Liver (tissue), 8 donors: ENCODE measurements at regions not wholly inside any gene's neighbourhood (a gene's known extent, or its start where the extent isn't known, plus 50 kb on each side); places are given as distances from the start of the nearest gene placed in this dataset.

Experiments used
- DNase-seq: peaks from one replicate; pipeline ENCODE4 v3.0.0-alpha.2; 2017; ENCODE audit warnings: low spot score
- H3K27ac ChIP-seq, 2 donors: one replicate each; pipeline ENCODE4 v1.7.0; 2013; ENCODE audit warnings: inconsistent platforms in 2 of 2, low read length in 2 of 2, control low read depth in 1 of 2, low read depth in 1 of 2, mild to moderate bottlenecking in 1 of 2
- H3K27me3 ChIP-seq, 4 donors: one replicate each; pipeline versions ENCODE4 v1.6.1 to v1.7.0; 2013; ENCODE audit warnings: low read length in 3 of 4, inconsistent platforms in 1 of 4, mild to moderate bottlenecking in 1 of 4, moderate library complexity in 1 of 4; ENCODE audit not compliant: control insufficient read depth in 4 of 4, insufficient read depth in 4 of 4
- H3K36me3 ChIP-seq, 4 donors: one replicate each; pipeline versions ENCODE4 v1.6.1 to v1.7.0; 2013; ENCODE audit warnings: low read length in 3 of 4, mild to moderate bottlenecking in 3 of 4, low read depth in 1 of 4, moderate library complexity in 1 of 4; ENCODE audit not compliant: control insufficient read depth in 4 of 4, insufficient read depth in 3 of 4
- H3K4me1 ChIP-seq, 4 donors: one replicate each; pipeline versions ENCODE4 v1.6.1 to v1.7.0; 2013; ENCODE audit warnings: low read length in 3 of 4, mild to moderate bottlenecking in 3 of 4, moderate library complexity in 1 of 4; ENCODE audit not compliant: control insufficient read depth in 4 of 4, insufficient read depth in 4 of 4
- H3K4me3 ChIP-seq, 3 donors: one replicate each; pipeline versions ENCODE4 v1.6.1 to v1.7.0; 2013; ENCODE audit warnings: low read length in 3 of 3, control low read depth in 1 of 3, low read depth in 1 of 3, mild to moderate bottlenecking in 1 of 3
- H3K9ac ChIP-seq, 2 donors: one replicate each; pipeline ENCODE4 v1.7.0; 2013; ENCODE audit warnings: low read length in 2 of 2, mild to moderate bottlenecking in 2 of 2, moderate library complexity in 2 of 2, control low read depth in 1 of 2, low read depth in 1 of 2
- H3K9me3 ChIP-seq, 4 donors: one replicate each; pipeline versions ENCODE4 v1.6.1 to v1.7.0; 2013; ENCODE audit warnings: low read length in 3 of 4; ENCODE audit not compliant: control insufficient read depth in 4 of 4
- ATF3 ChIP-seq: IDR thresholded peaks from 2 replicates; pipeline ENCODE4 v1.6.1; 2016; ENCODE audit warnings: antibody characterized with exemption
- CTCF ChIP-seq: fragments of 150-350 bp; IDR thresholded peaks from 2 replicates; pipeline ENCODE4 v1.5.1; 2017; ENCODE audit warnings: improper control_type of control experiment, low read depth, low read length; ENCODE audit not compliant: missing input control
- FOXA1 ChIP-seq: IDR thresholded peaks from 2 replicates; pipeline ENCODE4 v1.6.1; 2016; ENCODE audit warnings: antibody characterized with exemption
- GABPA ChIP-seq, 2 donors: IDR thresholded peaks in 1 of 2; conservative IDR thresholded peaks in 1 of 2; 2 replicates each; pipeline ENCODE4 v1.6.1; 2016; ENCODE audit warnings: antibody characterized with exemption in 2 of 2, mild to moderate bottlenecking in 1 of 2, moderate library complexity in 1 of 2
- HNF4A ChIP-seq, 2 donors: conservative IDR thresholded peaks; 2 replicates each; pipeline ENCODE4 v1.6.1; 2016; ENCODE audit warnings: antibody characterized with exemption in 2 of 2, mild to moderate bottlenecking in 2 of 2
- HNF4G ChIP-seq: IDR thresholded peaks from 2 replicates; pipeline ENCODE4 v1.6.1; 2016; ENCODE audit warnings: antibody characterized with exemption
- JUND ChIP-seq, 2 donors: IDR thresholded peaks; 2 replicates each; pipeline ENCODE4 v1.6.1; 2016; ENCODE audit warnings: antibody characterized with exemption in 2 of 2
- MAX ChIP-seq: IDR thresholded peaks from 2 replicates; pipeline ENCODE4 v1.6.1; 2016; ENCODE audit warnings: antibody characterized with exemption
- NR2F2 ChIP-seq: IDR thresholded peaks from 2 replicates; pipeline ENCODE4 v1.6.1; 2016; ENCODE audit warnings: antibody characterized with exemption
- RAD21 ChIP-seq, 2 donors: IDR thresholded peaks; 2 replicates each; pipeline ENCODE4 v1.6.1; 2016; ENCODE audit warnings: antibody characterized with exemption in 2 of 2, mild to moderate bottlenecking in 2 of 2
- REST ChIP-seq: IDR thresholded peaks from 2 replicates; pipeline ENCODE4 v1.6.1; 2016; ENCODE audit warnings: antibody characterized with exemption, mild to moderate bottlenecking
- RXRA ChIP-seq, 2 donors: IDR thresholded peaks; 2 replicates each; pipeline ENCODE4 v1.6.1; 2017 to 2018; ENCODE audit warnings: antibody characterized with exemption in 2 of 2, mild to moderate bottlenecking in 1 of 2
- SP1 ChIP-seq: IDR thresholded peaks from 2 replicates; pipeline ENCODE4 v1.6.1; 2018; ENCODE audit warnings: antibody characterized with exemption, mild to moderate bottlenecking
- TAF1 ChIP-seq: conservative IDR thresholded peaks from 2 replicates; pipeline ENCODE4 v1.6.1; 2016; ENCODE audit warnings: antibody characterized with exemption, mild to moderate bottlenecking
- YY1 ChIP-seq: IDR thresholded peaks from 2 replicates; pipeline ENCODE4 v1.6.1; 2016; ENCODE audit warnings: antibody characterized with exemption, mild to moderate bottlenecking
- ZBTB33 ChIP-seq: IDR thresholded peaks from 2 replicates; pipeline ENCODE4 v1.6.1; 2016; ENCODE audit warnings: antibody characterized with exemption
- WGBS: extraction: QIAGEN DNeasy Blood & Tissue Kit; methylation state at CpG from one replicate; pipeline ENCODE4 v1.1.7; 2013; 5-methylcytosine and 5-hydroxymethylcytosine counted together
- donor health status: healthy.
- donor health status: healthy.
- donor health status: healthy.
- donor health status: healthy.
- donor health status: healthy.

- no peak for DNase-seq
- no peak for TF ChIP-seq TAF1
- TF ChIP-seq FOXA1, result no peak
- TF ChIP-seq MAX, result no peak
- no peak for TF ChIP-seq REST
- no peak for TF ChIP-seq CTCF
- no peak for TF ChIP-seq HNF4G
- no peak for TF ChIP-seq GABPA (IDR thresholded peaks at IDR 0.05 in 1 of 2, conservative IDR thresholded peaks at IDR 0.05 in 1 of 2)
- no peak for TF ChIP-seq YY1
- no peak for TF ChIP-seq SP1
- no peak for TF ChIP-seq NR2F2
- no peak for TF ChIP-seq RAD21 (IDR thresholded peaks at IDR 0.05)
- H3K4me3 ChIP-seq, result no peak overlapping the region
- H3K9ac ChIP-seq, result no peak overlapping the region
- no peaks in the 10 kb centered on the region for H3K36me3 ChIP-seq
- H3K9me3 ChIP-seq, result peaks cover 0 to 5% (median 0%) of the 10 kb centered on the region in 4 donors
- H3K27me3 ChIP-seq, result no peaks in the 10 kb centered on the region
- 89% methylated on average over 3 of the region's 3 CpGs for WGBS
- peaks cover 0 to 3% (median under 1%) of the 10 kb centered on the region in 4 donors for H3K4me1 ChIP-seq
- H3K27ac ChIP-seq, result no peak overlapping the region
Measured at GRCh38 chr2:57552885-57553284, 493.7 kb upstream of the VRK2 start.

- no peaks in the 10 kb centered on the region for H3K36me3 ChIP-seq
- DNase-seq, result no peak
- no peak overlapping the region for H3K4me3 ChIP-seq
- peaks cover 0 to 5% (median 0%) of the 10 kb centered on the region in 4 donors for H3K9me3 ChIP-seq
- H3K27me3 ChIP-seq, result no peaks in the 10 kb centered on the region
- H3K4me1 ChIP-seq, result peaks cover 0 to 3% (median under 1%) of the 10 kb centered on the region in 4 donors
- H3K9ac ChIP-seq, result no peak overlapping the region
- no peak for TF ChIP-seq ATF3
- no peak for TF ChIP-seq MAX
- no peak for TF ChIP-seq SP1
- no peak for TF ChIP-seq ZBTB33
- no peak for TF ChIP-seq HNF4A (conservative IDR thresholded peaks at IDR 0.05)
- TF ChIP-seq CTCF, result no peak
- no peak for TF ChIP-seq HNF4G
- TF ChIP-seq REST, result no peak
- no peak for TF ChIP-seq JUND (IDR thresholded peaks at IDR 0.05)
- no peak for TF ChIP-seq RXRA (IDR thresholded peaks at IDR 0.05)
- TF ChIP-seq TAF1, result no peak
- TF ChIP-seq NR2F2, result no peak
- no peak overlapping the region for H3K27ac ChIP-seq
Measured at GRCh38 chr2:57554348-57554747, 492.3 kb upstream of the VRK2 start.
